ENCODE measurements at regions not wholly inside any gene's neighbourhood (a gene's known extent, or its start where the extent isn't known, plus 50 kb on each side); places are given as distances from the start of the nearest gene placed in this dataset.

GRCh38 chr13:86082121-86082520 lies 282.9 kb upstream of the SLITRK6 start:
- TF ChIP-seq CTCF (conservative IDR thresholded peaks at IDR 0.05) (no peak), EZH2 (IDR thresholded peaks at IDR 0.05; ENCODE audit: low read depth) (no peak)

Data from PC-9 (cell line).